Neural progenitor cell (in vitro differentiated cells): ENCODE measurements at regions not wholly inside any gene's neighbourhood (a gene's known extent, or its start where the extent isn't known, plus 50 kb on each side); places are given as distances from the start of the nearest gene placed in this dataset.

Experiments
- DNase-seq: peaks from one replicate; pipeline ENCODE4 v3.0.0-alpha.2; 2016; ENCODE audit warnings: low spot score
- H2AFZ ChIP-seq: fragments of 200-600 bp; sonication (generic); replicated peaks from 2 replicates; pipeline ENCODE4 v1.6.1; 2016; ENCODE audit warnings: antibody characterized with exemption
- H3F3A ChIP-seq: fragments of 200-600 bp; sonication (generic); 2 replicates; pipeline ENCODE4 v1.6.1; 2016; ENCODE audit warnings: antibody characterized with exemption, low read depth
- H3K27ac ChIP-seq: fragments of 200-600 bp; sonication (generic); 2 replicates; pipeline ENCODE4 v1.5.1; 2016; ENCODE audit warnings: mild to moderate bottlenecking
- H3K27me3 ChIP-seq: fragments of 200-600 bp; sonication (generic); 2 replicates; pipeline ENCODE4 v1.6.1; 2016; ENCODE audit warnings: mild to moderate bottlenecking, moderate library complexity
- H3K36me3 ChIP-seq: fragments of 200-600 bp; sonication (generic); 2 replicates; pipeline ENCODE4 v1.5.1; 2016
- H3K4me1 ChIP-seq: fragments of 200-600 bp; sonication (generic); 2 replicates; pipeline ENCODE4 v1.6.1; 2016; ENCODE audit warnings: mixed run types
- H3K4me2 ChIP-seq: fragments of 200-600 bp; sonication (generic); 2 replicates; pipeline ENCODE4 v1.6.1; 2016
- H3K4me3 ChIP-seq: fragments of 200-600 bp; sonication (generic); 2 replicates; pipeline ENCODE4 v1.5.1; 2016
- H3K79me2 ChIP-seq: fragments of 200-600 bp; sonication (generic); 2 replicates; pipeline ENCODE4 v1.6.1; 2016; ENCODE audit warnings: low read depth
- H3K9ac ChIP-seq: fragments of 200-600 bp; sonication (generic); 2 replicates; pipeline ENCODE4 v1.6.1; 2016
- H3K9me3 ChIP-seq: fragments of 200-600 bp; sonication (generic); 2 replicates; pipeline ENCODE4 v1.5.1; 2016; ENCODE audit warnings: low read depth
- H4K20me1 ChIP-seq: fragments of 200-600 bp; sonication (generic); 2 replicates; pipeline ENCODE4 v1.6.1; 2016; ENCODE audit warnings: low read depth
- H3K27ac Mint-ChIP-seq: 3 replicates; pipeline ENCODE4 v1.8.0; 2021; ENCODE audit warnings: mixed read lengths
- H3K27me3 Mint-ChIP-seq: 2 replicates; pipeline ENCODE4 v1.8.0; 2022; ENCODE audit warnings: low read depth, mild to moderate bottlenecking, inconsistent platforms, moderate library complexity, mixed read lengths; ENCODE audit not compliant: insufficient read depth
- H3K36me3 Mint-ChIP-seq: 3 replicates; pipeline ENCODE4 v1.8.0; 2021; ENCODE audit warnings: mixed read lengths
- H3K4me1 Mint-ChIP-seq: 3 replicates; pipeline ENCODE4 v1.8.0; 2021; ENCODE audit warnings: mixed read lengths
- H3K4me3 Mint-ChIP-seq: 3 replicates; pipeline ENCODE4 v1.8.0; 2021; ENCODE audit warnings: mild to moderate bottlenecking, moderate library complexity, mixed read lengths
- H3K9me3 Mint-ChIP-seq: 3 replicates; pipeline ENCODE4 v1.8.0; 2020; ENCODE audit warnings: mixed read lengths
- EZH2 ChIP-seq: fragments of 200-600 bp; sonication (generic); IDR thresholded peaks from 2 replicates; pipeline ENCODE4 v1.6.1; 2017; ENCODE audit warnings: antibody characterized with exemption, mild to moderate bottlenecking, moderate library complexity
- EZH2phosphoT487 ChIP-seq: fragments of 200-600 bp; sonication (generic); IDR thresholded peaks from 2 replicates; pipeline ENCODE4 v1.6.1; 2017; ENCODE audit warnings: antibody characterized with exemption
- TF ChIP-seq, protein P1 (sequence below): fragments of 200-600 bp; sonication (generic); IDR thresholded peaks from 2 replicates; pipeline ENCODE4 v1.5.1; 2017; ENCODE audit warnings: antibody characterized with exemption, mild to moderate bottlenecking

DNA sequence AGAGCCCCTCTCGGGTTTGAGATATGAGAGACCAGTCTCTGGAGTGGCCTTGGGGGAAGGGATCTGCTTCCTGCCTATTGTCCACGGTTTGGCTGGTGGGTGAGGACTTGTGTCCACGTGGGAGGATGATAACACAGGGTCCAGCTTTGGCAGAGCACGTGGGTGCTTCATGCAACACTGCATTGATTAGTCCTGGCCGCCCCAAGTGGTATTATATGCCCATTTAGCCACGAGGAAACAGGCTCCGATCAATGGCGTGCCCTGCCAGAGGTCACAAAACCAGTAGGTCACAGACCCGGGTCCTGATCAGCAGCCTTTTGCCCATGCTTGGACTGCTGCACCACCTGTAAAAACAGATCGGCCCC, 141.6 kb downstream of the RGS9 start:
- H3K27ac ChIP-seq = no peak overlapping the region
- H3K27me3 Mint-ChIP-seq = peaks cover 4% of the 10 kb centered on the region
- TF ChIP-seq, protein P1, sequence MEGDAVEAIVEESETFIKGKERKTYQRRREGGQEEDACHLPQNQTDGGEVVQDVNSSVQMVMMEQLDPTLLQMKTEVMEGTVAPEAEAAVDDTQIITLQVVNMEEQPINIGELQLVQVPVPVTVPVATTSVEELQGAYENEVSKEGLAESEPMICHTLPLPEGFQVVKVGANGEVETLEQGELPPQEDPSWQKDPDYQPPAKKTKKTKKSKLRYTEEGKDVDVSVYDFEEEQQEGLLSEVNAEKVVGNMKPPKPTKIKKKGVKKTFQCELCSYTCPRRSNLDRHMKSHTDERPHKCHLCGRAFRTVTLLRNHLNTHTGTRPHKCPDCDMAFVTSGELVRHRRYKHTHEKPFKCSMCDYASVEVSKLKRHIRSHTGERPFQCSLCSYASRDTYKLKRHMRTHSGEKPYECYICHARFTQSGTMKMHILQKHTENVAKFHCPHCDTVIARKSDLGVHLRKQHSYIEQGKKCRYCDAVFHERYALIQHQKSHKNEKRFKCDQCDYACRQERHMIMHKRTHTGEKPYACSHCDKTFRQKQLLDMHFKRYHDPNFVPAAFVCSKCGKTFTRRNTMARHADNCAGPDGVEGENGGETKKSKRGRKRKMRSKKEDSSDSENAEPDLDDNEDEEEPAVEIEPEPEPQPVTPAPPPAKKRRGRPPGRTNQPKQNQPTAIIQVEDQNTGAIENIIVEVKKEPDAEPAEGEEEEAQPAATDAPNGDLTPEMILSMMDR = no peak
- TF ChIP-seq EZH2phosphoT487 = no peak
- no peak for TF ChIP-seq EZH2
- peak overlapping the region; percentile 88 for H2AFZ ChIP-seq
- H3K27ac Mint-ChIP-seq = no peak overlapping the region
- no peaks in the 10 kb centered on the region for H3K9me3 ChIP-seq
- peaks cover 24% of the 10 kb centered on the region for H3K4me1 Mint-ChIP-seq
- no peak overlapping the region for H3K9ac ChIP-seq
- H3K4me2 ChIP-seq = no peak overlapping the region
- no peak overlapping the region for H3K4me3 ChIP-seq
- H3K4me3 Mint-ChIP-seq = no peak overlapping the region
- no peaks in the 10 kb centered on the region for H3F3A ChIP-seq
- no peaks in the 10 kb centered on the region for H3K36me3 ChIP-seq
- no peak for DNase-seq
- no peaks in the 10 kb centered on the region for H3K27me3 ChIP-seq
- H4K20me1 ChIP-seq = no peaks in the 10 kb centered on the region
- no peaks in the 10 kb centered on the region for H3K79me2 ChIP-seq
- no peaks in the 10 kb centered on the region for H3K9me3 Mint-ChIP-seq
- no peaks in the 10 kb centered on the region for H3K4me1 ChIP-seq
- H3K36me3 Mint-ChIP-seq = no peaks in the 10 kb centered on the region

DNA sequence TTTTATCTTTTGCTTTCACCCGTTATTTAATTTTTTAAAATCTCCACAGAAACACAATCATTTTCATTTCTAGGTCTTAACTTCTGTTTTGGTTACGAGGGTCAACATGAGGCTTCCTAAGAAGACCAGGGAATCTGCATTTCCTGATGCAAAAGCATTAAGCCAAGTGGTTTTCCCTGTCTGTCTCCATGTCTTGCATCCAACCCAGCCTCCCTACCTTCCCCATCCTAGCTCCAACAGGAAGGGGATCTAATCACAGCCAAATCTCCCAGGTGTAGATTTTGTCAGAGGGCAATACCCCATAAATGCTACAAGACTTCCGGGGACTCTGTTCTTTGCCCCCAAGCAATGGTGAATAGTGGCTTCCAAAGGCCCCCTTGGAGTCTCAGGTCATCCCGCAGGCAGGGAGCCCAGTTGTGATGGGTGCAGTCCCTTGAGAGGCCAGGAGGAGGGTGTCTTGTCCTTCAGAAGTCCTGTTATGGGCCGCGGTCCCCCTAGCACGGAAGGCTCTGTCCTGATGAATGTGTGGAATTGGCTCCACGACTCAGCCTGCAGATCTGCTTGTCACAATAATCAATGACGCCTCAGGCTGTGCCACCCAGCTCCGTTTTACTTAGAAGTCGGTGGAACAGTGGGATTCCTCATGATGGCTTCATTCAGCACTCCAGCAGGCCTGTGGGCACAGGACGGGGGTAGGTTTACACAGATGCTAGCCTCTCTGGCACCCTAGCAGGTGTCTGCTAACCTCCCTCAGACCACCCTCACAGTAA, 141.1 kb downstream of the RGS9 start:
- TF ChIP-seq, protein P1 = peak; percentile 75
- no peak for TF ChIP-seq EZH2
- Mint-ChIP-seq H3K4me3 (no peak overlapping the region), H3K36me3 (no peaks in the 10 kb centered on the region), H3K9me3 (no peaks in the 10 kb centered on the region), H3K27me3 (peaks cover 4% of the 10 kb centered on the region), H3K4me1 (peaks cover 24% of the 10 kb centered on the region), H3K27ac (peak overlapping the region; percentile 34)
- no peaks in the 10 kb centered on the region for H3K79me2 ChIP-seq
- no peak overlapping the region for H3K4me2 ChIP-seq
- no peaks in the 10 kb centered on the region for H3K9me3 ChIP-seq
- H4K20me1 ChIP-seq = no peaks in the 10 kb centered on the region
- no peaks in the 10 kb centered on the region for H3K36me3 ChIP-seq
- no peaks in the 10 kb centered on the region for H3F3A ChIP-seq
- H3K4me1 ChIP-seq = no peaks in the 10 kb centered on the region
- no peak overlapping the region for H3K27ac ChIP-seq
- no peaks in the 10 kb centered on the region for H3K27me3 ChIP-seq
- H3K4me3 ChIP-seq = no peak overlapping the region
- no peak overlapping the region for H3K9ac ChIP-seq
- H2AFZ ChIP-seq = peak overlapping the region; percentile 88
- DNase-seq = peak; percentile 88

DNA sequence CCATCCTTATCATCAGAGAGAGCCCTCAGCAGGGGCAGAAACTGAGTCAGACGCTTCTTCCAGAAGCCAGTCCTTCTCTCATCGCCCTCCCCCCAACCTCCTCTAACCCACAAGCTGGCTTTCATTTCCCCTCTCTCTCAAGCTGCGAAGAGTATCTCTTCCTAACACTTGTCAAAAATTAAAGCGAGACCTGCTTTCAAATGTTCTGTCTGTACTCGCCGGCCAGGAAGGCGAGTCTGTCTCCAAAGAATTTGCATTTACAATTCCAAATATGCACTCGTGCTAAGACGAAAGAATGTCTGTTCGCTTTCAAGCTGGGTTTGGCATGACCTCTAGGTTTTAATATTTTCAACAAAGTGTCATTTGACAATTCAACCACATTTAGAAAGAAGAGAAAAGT, 140.4 kb downstream of the RGS9 start:
- TF ChIP-seq EZH2 (no peak), EZH2phosphoT487 (no peak)
- TF ChIP-seq, protein P1 = no peak
- no peak overlapping the region for H3K9ac ChIP-seq
- no peak overlapping the region for H3K4me2 ChIP-seq

More for the DNA sequence above, 140.4 kb downstream of the RGS9 start:
- H3K27ac ChIP-seq = no peak overlapping the region
- Mint-ChIP-seq H3K4me1 (peaks cover 24% of the 10 kb centered on the region), H3K9me3 (no peaks in the 10 kb centered on the region), H3K36me3 (no peaks in the 10 kb centered on the region), H3K4me3 (no peak overlapping the region), H3K27me3 (peaks cover 4% of the 10 kb centered on the region), H3K27ac (no peak overlapping the region)
- H3K36me3 ChIP-seq = no peaks in the 10 kb centered on the region
- H3K79me2 ChIP-seq = no peaks in the 10 kb centered on the region
- no peak for DNase-seq
- H2AFZ ChIP-seq = no peak overlapping the region
- no peaks in the 10 kb centered on the region for H4K20me1 ChIP-seq
- no peaks in the 10 kb centered on the region for H3K27me3 ChIP-seq
- no peaks in the 10 kb centered on the region for H3K4me1 ChIP-seq
- no peaks in the 10 kb centered on the region for H3K9me3 ChIP-seq
- H3F3A ChIP-seq = no peaks in the 10 kb centered on the region
- H3K4me3 ChIP-seq = no peak overlapping the region
